OCI-LY3 (cell line): ENCODE measurements at regions not wholly inside any gene's neighbourhood (a gene's known extent, or its start where the extent isn't known, plus 50 kb on each side); places are given as distances from the start of the nearest gene placed in this dataset.

Experiments used
- EZH2phosphoT487 ChIP-seq: fragments of 200-600 bp; shearing (Covaris generic); IDR thresholded peaks from 2 replicates; pipeline ENCODE4 v1.6.1; 2018; ENCODE audit warnings: antibody characterized with exemption, mixed run types, low read depth
- TF ChIP-seq, protein P1 (sequence below): fragments of 200-600, 300-600 bp; sonication (generic); IDR thresholded peaks from 2 replicates; pipeline ENCODE4 v1.5.1; 2014; ENCODE audit warnings: antibody characterized with exemption, low read length, low read depth

DNA sequence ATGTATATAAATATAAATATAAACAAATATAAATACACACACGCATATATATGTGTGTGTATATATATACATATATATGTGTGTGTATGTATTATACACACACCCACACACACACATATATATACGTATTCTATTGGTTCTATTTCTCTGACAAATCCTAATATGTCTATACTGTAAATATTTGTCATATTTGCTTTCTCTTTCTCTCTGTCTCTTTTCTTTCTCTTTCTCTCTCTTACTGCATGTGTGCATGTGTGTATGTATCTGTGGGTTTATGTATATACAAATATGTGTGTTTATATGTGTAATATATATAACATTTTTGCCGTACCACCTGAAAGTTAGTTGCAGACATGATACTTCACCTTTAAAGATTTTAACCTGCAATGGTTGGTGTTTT lies 174.2 kb upstream of the PLEKHG7 start:
- TF ChIP-seq, protein P1, sequence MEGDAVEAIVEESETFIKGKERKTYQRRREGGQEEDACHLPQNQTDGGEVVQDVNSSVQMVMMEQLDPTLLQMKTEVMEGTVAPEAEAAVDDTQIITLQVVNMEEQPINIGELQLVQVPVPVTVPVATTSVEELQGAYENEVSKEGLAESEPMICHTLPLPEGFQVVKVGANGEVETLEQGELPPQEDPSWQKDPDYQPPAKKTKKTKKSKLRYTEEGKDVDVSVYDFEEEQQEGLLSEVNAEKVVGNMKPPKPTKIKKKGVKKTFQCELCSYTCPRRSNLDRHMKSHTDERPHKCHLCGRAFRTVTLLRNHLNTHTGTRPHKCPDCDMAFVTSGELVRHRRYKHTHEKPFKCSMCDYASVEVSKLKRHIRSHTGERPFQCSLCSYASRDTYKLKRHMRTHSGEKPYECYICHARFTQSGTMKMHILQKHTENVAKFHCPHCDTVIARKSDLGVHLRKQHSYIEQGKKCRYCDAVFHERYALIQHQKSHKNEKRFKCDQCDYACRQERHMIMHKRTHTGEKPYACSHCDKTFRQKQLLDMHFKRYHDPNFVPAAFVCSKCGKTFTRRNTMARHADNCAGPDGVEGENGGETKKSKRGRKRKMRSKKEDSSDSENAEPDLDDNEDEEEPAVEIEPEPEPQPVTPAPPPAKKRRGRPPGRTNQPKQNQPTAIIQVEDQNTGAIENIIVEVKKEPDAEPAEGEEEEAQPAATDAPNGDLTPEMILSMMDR, result no peak
- TF ChIP-seq EZH2phosphoT487, result no peak
